ENCODE measurements at regions not wholly inside any gene's neighbourhood (a gene's known extent, or its start where the extent isn't known, plus 50 kb on each side); places are given as distances from the start of the nearest gene placed in this dataset.

GRCh38 chr1:177656598-177656997 is 313.3 kb downstream of the SEC16B start:
- Histone ChIP-seq H3K27me3 (ENCODE audit: control insufficient read depth in 2 of 2, insufficient read depth in 2 of 2, low read length in 2 of 2) (no peaks in the 10 kb centered on the region), H3K27ac (ENCODE audit: low read depth, low read length) (no peak overlapping the region), H3K4me1 (ENCODE audit: control insufficient read depth in 2 of 2, insufficient read depth in 2 of 2, low read length in 2 of 2) (no peaks in the 10 kb centered on the region), H3K36me3 (ENCODE audit: control insufficient read depth in 2 of 3, insufficient read depth in 3 of 3, low read length in 3 of 3) (no peaks in the 10 kb centered on the region), H3K9me3 (ENCODE audit: control insufficient read depth in 2 of 3, low read length in 3 of 3) (no peaks in the 10 kb centered on the region), H3K4me3 (ENCODE audit: low read length) (no peak overlapping the region)
- DNase-seq, result no peak
- H3K4me3 Mint-ChIP-seq, result no peak overlapping the region
- H3K36me3 Mint-ChIP-seq, result peaks cover 0 to 4% (median 0%) of the 10 kb centered on the region in 5 donors
- intact Hi-C loops (cut with micrococcal nuclease), result no loop called here
- ChIA-PET POLR2A (no interaction called here), CTCF (no interaction called here)
- no peak overlapping the region for H3K27ac Mint-ChIP-seq
- no peak for ATAC-seq
- peaks cover 0 to 34% (median 7%) of the 10 kb centered on the region in 11 donors for H3K9me3 Mint-ChIP-seq
- peaks cover 0 to 6% (median 0%) of the 10 kb centered on the region in 5 donors for H3K27me3 Mint-ChIP-seq
- H3K4me1 Mint-ChIP-seq, result no peaks in the 10 kb centered on the region

- ATAC-seq (no peak), DNase-seq (no peak)
- Mint-ChIP-seq H3K4me1 (no peaks in the 10 kb centered on the region), H3K4me3 (no peak overlapping the region), H3K27ac (no peak overlapping the region), H3K27me3 (peaks cover 0 to 6% (median 0%) of the 10 kb centered on the region in 5 donors), H3K9me3 (peaks cover 0 to 21% (median 4%) of the 10 kb centered on the region in 11 donors), H3K36me3 (no peaks in the 10 kb centered on the region)
- ChIA-PET CTCF (no interaction called here), POLR2A (no interaction called here)
- Histone ChIP-seq H3K27me3 (ENCODE audit: control insufficient read depth in 2 of 2, insufficient read depth in 2 of 2, low read length in 2 of 2) (no peaks in the 10 kb centered on the region), H3K4me3 (ENCODE audit: low read length) (no peak overlapping the region), H3K4me1 (ENCODE audit: control insufficient read depth in 2 of 2, insufficient read depth in 2 of 2, low read length in 2 of 2) (no peaks in the 10 kb centered on the region), H3K27ac (ENCODE audit: low read depth, low read length) (no peak overlapping the region), H3K9me3 (ENCODE audit: control insufficient read depth in 2 of 3, low read length in 3 of 3) (peaks cover 0 to 5% (median 0%) of the 10 kb centered on the region in 3 experiments), H3K36me3 (ENCODE audit: control insufficient read depth in 2 of 3, insufficient read depth in 3 of 3, low read length in 3 of 3) (no peaks in the 10 kb centered on the region)
- intact Hi-C loops (cut with micrococcal nuclease), result no loop called here
Measured at GRCh38 chr1:177650947-177651346, 318.9 kb downstream of the SEC16B start.

DNA sequence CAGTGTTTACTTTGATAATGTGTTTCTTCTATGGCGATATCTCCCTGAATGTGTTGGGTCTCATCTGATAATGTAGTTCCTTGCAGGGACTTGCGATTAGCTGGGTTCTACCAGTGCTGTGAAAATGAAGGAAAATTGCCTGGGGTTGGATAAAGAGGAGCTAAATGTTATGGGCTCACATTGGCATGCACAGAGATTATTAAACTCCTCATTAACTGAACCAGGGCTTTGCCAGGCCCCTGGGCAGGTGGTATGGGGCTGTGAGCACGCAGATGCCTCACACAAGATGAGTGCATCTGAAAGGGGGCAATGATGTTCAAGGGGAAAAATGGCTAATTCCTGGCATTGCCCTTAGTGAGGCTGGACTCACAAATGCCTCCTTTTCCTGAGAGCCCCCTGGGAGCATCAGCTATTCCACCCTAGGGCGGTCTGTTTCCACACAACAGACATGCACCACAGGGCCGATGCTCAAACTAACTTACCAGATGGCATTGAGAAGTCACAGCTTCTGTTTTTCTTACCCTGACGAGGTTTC is 321.1 kb downstream of the SEC16B start:
- peaks cover 0 to 5% (median 0%) of the 10 kb centered on the region in 3 experiments for H3K9me3 ChIP-seq (ENCODE audit: control insufficient read depth in 2 of 3, low read length in 3 of 3)
- H3K27me3 ChIP-seq (ENCODE audit: control insufficient read depth in 2 of 2, insufficient read depth in 2 of 2, low read length in 2 of 2), result no peaks in the 10 kb centered on the region
- Mint-ChIP-seq H3K36me3 (no peaks in the 10 kb centered on the region), H3K27ac (no peak overlapping the region), H3K4me3 (no peak overlapping the region), H3K27me3 (no peaks in the 10 kb centered on the region), H3K9me3 (peaks cover 0 to 15% (median 4%) of the 10 kb centered on the region in 11 donors), H3K4me1 (no peaks in the 10 kb centered on the region)
- no peak overlapping the region for H3K27ac ChIP-seq (ENCODE audit: low read depth, low read length)
- no peak for DNase-seq
- no peaks in the 10 kb centered on the region for H3K4me1 ChIP-seq (ENCODE audit: control insufficient read depth in 2 of 2, insufficient read depth in 2 of 2, low read length in 2 of 2)
- CTCF ChIA-PET, result no interaction called here
- intact Hi-C loops (cut with micrococcal nuclease), result no loop called here
- ATAC-seq, result no peak
- no peaks in the 10 kb centered on the region for H3K36me3 ChIP-seq (ENCODE audit: control insufficient read depth in 2 of 3, insufficient read depth in 3 of 3, low read length in 3 of 3)
- POLR2A ChIA-PET, result no interaction called here
- H3K4me3 ChIP-seq (ENCODE audit: low read length), result no peak overlapping the region

DNA sequence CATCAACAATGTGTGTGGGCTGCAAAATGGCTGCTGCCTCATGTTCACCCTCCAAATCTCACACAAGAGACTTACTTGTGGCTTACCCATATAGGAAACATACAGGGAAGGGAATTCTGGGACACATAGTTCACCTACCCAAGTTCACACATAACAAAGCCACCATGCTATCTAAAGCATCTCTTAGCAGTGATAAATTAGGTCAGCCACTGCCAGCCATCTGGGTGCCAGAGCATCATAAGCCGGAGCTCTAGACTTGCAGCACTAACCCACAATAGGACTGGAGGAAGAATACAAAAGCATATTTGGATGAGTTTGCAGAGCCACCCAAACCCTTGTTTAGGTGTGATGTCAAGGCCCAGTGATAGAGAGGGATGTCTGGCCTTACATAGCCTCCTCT is 321.7 kb downstream of the SEC16B start:
- ChIA-PET CTCF (no interaction called here), POLR2A (no interaction called here)
- Mint-ChIP-seq H3K27me3 (no peaks in the 10 kb centered on the region), H3K36me3 (no peaks in the 10 kb centered on the region), H3K9me3 (peaks cover 0 to 15% (median 4%) of the 10 kb centered on the region in 11 donors), H3K4me3 (no peak overlapping the region), H3K27ac (no peak overlapping the region), H3K4me1 (no peaks in the 10 kb centered on the region)
- H3K4me3 ChIP-seq (ENCODE audit: low read length), result no peak overlapping the region
- no peak overlapping the region for H3K27ac ChIP-seq (ENCODE audit: low read depth, low read length)
- no peak for ATAC-seq
- H3K9me3 ChIP-seq (ENCODE audit: control insufficient read depth in 2 of 3, low read length in 3 of 3), result peaks cover 0 to 5% (median 0%) of the 10 kb centered on the region in 3 experiments
- DNase-seq, result no peak
- no peaks in the 10 kb centered on the region for H3K4me1 ChIP-seq (ENCODE audit: control insufficient read depth in 2 of 2, insufficient read depth in 2 of 2, low read length in 2 of 2)
- intact Hi-C loops (cut with micrococcal nuclease), result no loop called here
- no peaks in the 10 kb centered on the region for H3K36me3 ChIP-seq (ENCODE audit: control insufficient read depth in 2 of 3, insufficient read depth in 3 of 3, low read length in 3 of 3)
- H3K27me3 ChIP-seq (ENCODE audit: control insufficient read depth in 2 of 2, insufficient read depth in 2 of 2, low read length in 2 of 2), result no peaks in the 10 kb centered on the region

GRCh38 chr1:177646757-177647730 is 322.8 kb downstream of the SEC16B start:
- no peaks in the 10 kb centered on the region for H3K27me3 ChIP-seq (ENCODE audit: control insufficient read depth in 2 of 2, insufficient read depth in 2 of 2, low read length in 2 of 2)
- POLR2A ChIA-PET, result no interaction called here
- H3K9me3 Mint-ChIP-seq, result peaks cover 0 to 11% (median 4%) of the 10 kb centered on the region in 11 donors
- peaks cover 0 to 5% (median 0%) of the 10 kb centered on the region in 3 experiments for H3K9me3 ChIP-seq (ENCODE audit: control insufficient read depth in 2 of 3, low read length in 3 of 3)
- intact Hi-C loops (cut with micrococcal nuclease), result no loop called here
- no peak overlapping the region for H3K4me3 Mint-ChIP-seq
- DNase-seq (no peak), ATAC-seq (no peak)
- CTCF ChIA-PET, result no interaction called here
- H3K27ac Mint-ChIP-seq, result no peak overlapping the region
- no peaks in the 10 kb centered on the region for H3K4me1 Mint-ChIP-seq
- H3K36me3 Mint-ChIP-seq, result no peaks in the 10 kb centered on the region
- H3K27me3 Mint-ChIP-seq, result no peaks in the 10 kb centered on the region
- no peak overlapping the region for H3K27ac ChIP-seq (ENCODE audit: low read depth, low read length)
- H3K4me3 ChIP-seq (ENCODE audit: low read length), result no peak overlapping the region
- no peaks in the 10 kb centered on the region for H3K4me1 ChIP-seq (ENCODE audit: control insufficient read depth in 2 of 2, insufficient read depth in 2 of 2, low read length in 2 of 2)
- H3K36me3 ChIP-seq (ENCODE audit: control insufficient read depth in 2 of 3, insufficient read depth in 3 of 3, low read length in 3 of 3), result no peaks in the 10 kb centered on the region

- Mint-ChIP-seq H3K27ac (no peak overlapping the region), H3K36me3 (no peaks in the 10 kb centered on the region), H3K9me3 (peaks cover 0 to 11% (median 3%) of the 10 kb centered on the region in 11 donors), H3K4me1 (no peaks in the 10 kb centered on the region), H3K4me3 (no peak overlapping the region), H3K27me3 (no peaks in the 10 kb centered on the region)
- Histone ChIP-seq H3K4me1 (ENCODE audit: control insufficient read depth in 2 of 2, insufficient read depth in 2 of 2, low read length in 2 of 2) (no peaks in the 10 kb centered on the region), H3K9me3 (ENCODE audit: control insufficient read depth in 2 of 3, low read length in 3 of 3) (peaks cover 0 to 5% (median 0%) of the 10 kb centered on the region in 3 experiments), H3K4me3 (ENCODE audit: low read length) (no peak overlapping the region), H3K36me3 (ENCODE audit: control insufficient read depth in 2 of 3, insufficient read depth in 3 of 3, low read length in 3 of 3) (no peaks in the 10 kb centered on the region), H3K27ac (ENCODE audit: low read depth, low read length) (no peak overlapping the region), H3K27me3 (ENCODE audit: control insufficient read depth in 2 of 2, insufficient read depth in 2 of 2, low read length in 2 of 2) (no peaks in the 10 kb centered on the region)
- ChIA-PET CTCF (no interaction called here), POLR2A (no interaction called here)
- DNase-seq (no peak), ATAC-seq (no peak)
- intact Hi-C loops (cut with micrococcal nuclease), result no loop called here
Measured at GRCh38 chr1:177645491-177646190, 324.2 kb downstream of the SEC16B start.

All from naive thymus-derived CD4-positive, alpha-beta T cell (primary cell).